Panc1 (cell line): ENCODE measurements at regions not wholly inside any gene's neighbourhood (a gene's known extent, or its start where the extent isn't known, plus 50 kb on each side); places are given as distances from the start of the nearest gene placed in this dataset.

Experiments
- ATAC-seq: fragments of 200-7000 bp; cut with Tn5 transposase; 2 replicates; pipeline ENCODE4 v1.9.1; 2020; ENCODE audit warnings: mild to moderate bottlenecking, moderate library complexity
- BruUV-seq: library from RNA; stranded (reverse); fragments of 400-500 nt; replicated peaks from 2 replicates; lab custom pipeline; 2021; lab: Mats Ljungman, UMichigan
- CTCF ChIA-PET: fragments of 300-600 bp; sonication (Branson Sonifier 250); formaldehyde crosslinking; loops from one replicate; lab custom pipeline; 2022; ENCODE audit warnings: antibody characterized with exemption; lab: Charles Lee
- POLR2A ChIA-PET: fragments of 300-600 bp; sonication (Branson Sonifier 250); formaldehyde crosslinking; loops from one replicate; lab custom pipeline; 2022; ENCODE audit warnings: antibody characterized with exemption; lab: Charles Lee
- DNase-seq: peaks from one replicate; pipeline ENCODE4 v3.0.0-alpha.2; 2010; ENCODE audit warnings: low read depth, low spot score
- H3K27ac ChIP-seq: 2 replicates; pipeline ENCODE4 v1.5.1; 2011; ENCODE audit warnings: mild to moderate bottlenecking, low read length, inconsistent platforms
- H3K27me3 ChIP-seq: fragments of 200-500 bp; sonication (Bioruptor generic); 2 replicates; pipeline ENCODE4 v1.6.0; 2014; ENCODE audit warnings: low read length, inconsistent platforms; ENCODE audit not compliant: control insufficient read depth, insufficient read depth
- H3K36me3 ChIP-seq: fragments of 200-500 bp; sonication (Bioruptor generic); 2 replicates; pipeline ENCODE4 v1.5.1; 2014; ENCODE audit warnings: inconsistent platforms, mild to moderate bottlenecking, low read length, moderate library complexity; ENCODE audit not compliant: control insufficient read depth, insufficient read depth
- H3K4me1 ChIP-seq: 2 replicates; pipeline ENCODE4 v1.5.1; 2011; ENCODE audit warnings: inconsistent platforms, mild to moderate bottlenecking, low read length, moderate library complexity; ENCODE audit not compliant: control insufficient read depth, insufficient read depth
- H3K4me3 ChIP-seq, 2 experiments: 2 replicates each; pipeline ENCODE4 v1.5.1; 2011 to 2012; ENCODE audit warnings: low read depth in 2 of 2, low read length in 2 of 2, mild to moderate bottlenecking in 2 of 2, inconsistent platforms in 1 of 2, moderate library complexity in 1 of 2
- H3K9me3 ChIP-seq: fragments of 200-500 bp; sonication (Bioruptor generic); 2 replicates; pipeline ENCODE4 v1.5.1; 2014; ENCODE audit warnings: low read depth, mild to moderate bottlenecking, inconsistent platforms, low read length, moderate library complexity; ENCODE audit not compliant: control insufficient read depth, insufficient read depth
- CTCF ChIP-seq: fragments of 450-650 bp; IDR thresholded peaks from 2 replicates; pipeline ENCODE4 v1.5.1; 2017; ENCODE audit warnings: mild to moderate bottlenecking
- POLR2AphosphoS5 ChIP-seq: IDR thresholded peaks from 2 replicates; pipeline ENCODE4 v1.6.1; 2012; ENCODE audit warnings: mild to moderate bottlenecking, low read depth, low read length, moderate library complexity
- REST ChIP-seq, 2 experiments: IDR thresholded peaks; 2 replicates each; pipeline ENCODE4 v1.6.1; 2011 to 2012; ENCODE audit warnings: low read depth in 2 of 2, control low read depth in 1 of 2, low read length in 1 of 2, mild to moderate bottlenecking in 1 of 2, moderate library complexity in 1 of 2; ENCODE audit not compliant: insufficient read depth in 1 of 2
- SIN3A ChIP-seq: IDR thresholded peaks from 2 replicates; pipeline ENCODE4 v1.6.1; 2012; ENCODE audit warnings: low read depth, mild to moderate bottlenecking, low read length, moderate library complexity, borderline replicate concordance; ENCODE audit not compliant: insufficient read depth
- TCF7L2 ChIP-seq: IDR thresholded peaks from 2 replicates; pipeline ENCODE4 v1.6.1; 2011; ENCODE audit warnings: mild to moderate bottlenecking, low read depth, low read length, inconsistent platforms
- in situ Hi-C: cut with HindIII; loops from 2 replicates; pipeline ENCODE4 v1.10.0; 2016; ENCODE audit warnings: low sequenced_read_pairs, low pct_unique_long_range_greater_than_20kb
- intact Hi-C: fragments of 100-400 bp; cut with micrococcal nuclease; formaldehyde crosslinking; loops from one replicate; pipeline ENCODE4 v1.10.0; 2022; ENCODE audit not compliant: unreplicated experiment

DNA sequence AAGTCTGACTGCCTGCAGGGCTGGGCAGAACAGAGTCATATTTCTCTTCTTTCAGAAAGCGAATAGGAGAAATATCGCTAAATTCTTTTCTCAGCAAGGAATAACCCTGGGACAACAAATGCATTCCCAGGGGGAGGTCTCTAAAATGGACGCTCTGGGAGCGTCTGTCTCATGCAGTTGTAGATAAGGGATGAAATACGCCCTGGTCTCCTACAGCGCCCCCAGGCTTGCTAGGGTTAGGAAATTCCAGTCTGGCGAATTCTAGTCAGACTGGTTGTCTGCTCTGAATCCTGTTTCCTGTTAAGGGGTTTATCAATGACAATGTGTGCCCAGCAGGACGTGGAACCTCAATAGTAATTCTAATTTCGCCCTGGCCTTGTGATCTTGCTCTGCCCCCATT lies 1214.1 kb downstream of the DIAPH3 start:
- POLR2A ChIA-PET: no interaction called here
- Histone ChIP-seq H3K27me3 (no peaks in the 10 kb centered on the region), H3K27ac (no peak overlapping the region), H3K36me3 (no peaks in the 10 kb centered on the region), H3K9me3 (no peaks in the 10 kb centered on the region), H3K4me3 (no peak overlapping the region), H3K4me1 (no peaks in the 10 kb centered on the region)
- in situ Hi-C loops: no loop called here
- TF ChIP-seq TCF7L2 (no peak), CTCF (no peak), POLR2AphosphoS5 (no peak), SIN3A (no peak), REST (IDR thresholded peaks at IDR 0.05; ENCODE audit: insufficient read depth in 1 of 2, low read depth in 2 of 2, low read length in 1 of 2) (no peak)
- DNase-seq (no peak), ATAC-seq (no peak)
- no TSS peak for BruUV-seq
- CTCF ChIA-PET: no interaction called here
- intact Hi-C loops: no loop called here

DNA sequence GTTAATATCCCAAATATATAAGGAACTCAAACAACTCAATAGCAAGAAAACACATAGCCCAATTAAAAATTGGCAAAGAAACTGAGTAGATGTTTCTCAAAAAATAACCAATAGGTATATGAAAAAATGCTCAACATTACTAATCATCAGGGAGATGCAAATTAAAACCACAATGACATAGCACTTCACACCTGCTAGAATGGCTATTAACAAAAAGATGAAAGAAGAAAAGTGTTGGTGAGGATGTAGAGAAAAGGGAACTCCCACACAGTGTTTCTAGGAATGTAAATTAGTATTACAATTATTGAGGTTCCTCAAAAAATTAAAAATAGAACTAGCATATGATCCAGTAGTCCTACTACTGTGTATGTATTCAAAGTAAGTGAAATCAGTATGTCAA lies 1212.8 kb downstream of the DIAPH3 start:
- Histone ChIP-seq H3K4me1 (no peaks in the 10 kb centered on the region), H3K9me3 (no peaks in the 10 kb centered on the region), H3K36me3 (no peaks in the 10 kb centered on the region), H3K27me3 (no peaks in the 10 kb centered on the region), H3K4me3 (no peak overlapping the region), H3K27ac (no peak overlapping the region)
- ChIA-PET CTCF (no interaction called here), POLR2A (no interaction called here)
- no peak for TF ChIP-seq POLR2AphosphoS5
- no peak for TF ChIP-seq CTCF
- no peak for TF ChIP-seq SIN3A
- no peak for TF ChIP-seq TCF7L2
- BruUV-seq: no TSS peak
- DNase-seq (no peak), ATAC-seq (no peak)
- intact Hi-C loops: no loop called here
- in situ Hi-C loops: no loop called here

- Histone ChIP-seq H3K27me3 (no peaks in the 10 kb centered on the region), H3K36me3 (no peaks in the 10 kb centered on the region), H3K27ac (no peak overlapping the region), H3K4me1 (no peaks in the 10 kb centered on the region), H3K9me3 (no peaks in the 10 kb centered on the region), H3K4me3 (no peak overlapping the region)
- CTCF ChIA-PET: no interaction called here
- BruUV-seq: no TSS peak
- DNase-seq (no peak), ATAC-seq (no peak)
- POLR2A ChIA-PET: no interaction called here
- TF ChIP-seq POLR2AphosphoS5: no peak
- TF ChIP-seq TCF7L2: no peak
- no peak for TF ChIP-seq SIN3A
- no peak for TF ChIP-seq CTCF
- no peak for TF ChIP-seq REST (IDR thresholded peaks at IDR 0.05; ENCODE audit: insufficient read depth in 1 of 2, low read depth in 2 of 2, low read length in 1 of 2)
- intact Hi-C loops (no loop called here), in situ Hi-C loops (no loop called here)
These were observed 1210.1 kb downstream of the DIAPH3 start for GRCh38 chr13:58953638-58954037.
